Endodermal cell (in vitro differentiated cells): ENCODE measurements at regions not wholly inside any gene's neighbourhood (a gene's known extent, or its start where the extent isn't known, plus 50 kb on each side); places are given as distances from the start of the nearest gene placed in this dataset.

ENCODE experiments used
- DNase-seq: peaks from one replicate; pipeline ENCODE4 v3.0.0-alpha.2; 2017
- H3K27ac ChIP-seq: 2 replicates; pipeline ENCODE4 v1.5.1; 2013; ENCODE audit warnings: mild to moderate bottlenecking, low read depth, low read length, moderate library complexity
- H3K27me3 ChIP-seq: 2 replicates; pipeline ENCODE4 v1.6.1; 2013; ENCODE audit warnings: mild to moderate bottlenecking, low read length, moderate library complexity; ENCODE audit not compliant: insufficient read depth, control insufficient read depth, poor library complexity, severe bottlenecking
- H3K36me3 ChIP-seq: 2 replicates; pipeline ENCODE4 v1.7.0; 2013; ENCODE audit warnings: mild to moderate bottlenecking, low read length, moderate library complexity; ENCODE audit not compliant: control insufficient read depth, insufficient read depth
- H3K4me1 ChIP-seq: one replicate; pipeline ENCODE4 v1.7.0; 2013; ENCODE audit warnings: low read length; ENCODE audit not compliant: control insufficient read depth, insufficient read depth
- H3K4me3 ChIP-seq: 2 replicates; pipeline ENCODE4 v1.5.1; 2013; ENCODE audit warnings: mild to moderate bottlenecking, low read length, moderate library complexity
- H3K9ac ChIP-seq: 2 replicates; pipeline ENCODE4 v1.6.1; 2013; ENCODE audit warnings: mild to moderate bottlenecking, low read length, moderate library complexity; ENCODE audit not compliant: poor library complexity, severe bottlenecking; ENCODE audit errors: extremely low read depth
- H3K9me3 ChIP-seq: 2 replicates; pipeline ENCODE4 v1.6.1; 2013; ENCODE audit warnings: mild to moderate bottlenecking, low read length, moderate library complexity; ENCODE audit not compliant: control insufficient read depth
- H3K27ac Mint-ChIP-seq: 2 replicates; pipeline ENCODE4 v1.8.0; 2020; ENCODE audit warnings: mixed read lengths
- H3K27me3 Mint-ChIP-seq: 2 replicates; pipeline ENCODE4 v1.8.0; 2021; ENCODE audit warnings: mild to moderate bottlenecking, mixed read lengths; ENCODE audit not compliant: insufficient read depth
- H3K36me3 Mint-ChIP-seq: 2 replicates; pipeline ENCODE4 v1.8.0; 2020; ENCODE audit warnings: low read depth, mixed read lengths
- H3K4me1 Mint-ChIP-seq: 2 replicates; pipeline ENCODE4 v1.8.0; 2020; ENCODE audit warnings: mixed read lengths
- H3K4me3 Mint-ChIP-seq: 2 replicates; pipeline ENCODE4 v1.8.0; 2020; ENCODE audit warnings: mild to moderate bottlenecking, moderate library complexity, mixed read lengths
- H3K9me3 Mint-ChIP-seq: 2 replicates; pipeline ENCODE4 v1.8.0; 2020; ENCODE audit warnings: mild to moderate bottlenecking, mixed read lengths
- CTCF ChIP-seq: fragments of 200-600 bp; sonication (generic); conservative IDR thresholded peaks from 2 replicates; pipeline ENCODE4 v1.5.0; 2021; ENCODE audit warnings: antibody characterized with exemption, mild to moderate bottlenecking
- WGBS, 2 experiments: methylation state at CpG; one replicate each; pipeline versions ENCODE4 v1.1.5 to v1.1.7; 2013; ENCODE audit warnings: missing lambda C conversion rate in 2 of 2, mixed read lengths in 1 of 2; ENCODE audit not compliant: insufficient coverage in 1 of 2, insufficient read length in 1 of 2; 5-methylcytosine and 5-hydroxymethylcytosine counted together

- no peaks in the 10 kb centered on the region for H3K36me3 ChIP-seq
- no peaks in the 10 kb centered on the region for H3K9me3 ChIP-seq
- H3K4me1 Mint-ChIP-seq = peaks cover 8% of the 10 kb centered on the region
- peaks cover 1% of the 10 kb centered on the region for H3K27me3 Mint-ChIP-seq
- H3K27ac ChIP-seq = no peak overlapping the region
- H3K4me3 Mint-ChIP-seq = no peak overlapping the region
- no peak for TF ChIP-seq CTCF
- no peaks in the 10 kb centered on the region for H3K36me3 Mint-ChIP-seq
- 94 to 100% methylated on average over 3 to 4 of the region's 4 CpGs for WGBS, 2 experiments
- H3K4me1 ChIP-seq = peaks cover 9% of the 10 kb centered on the region
- no peaks in the 10 kb centered on the region for H3K27me3 ChIP-seq
- H3K4me3 ChIP-seq = no peak overlapping the region
- DNase-seq = no peak
- no peaks in the 10 kb centered on the region for H3K9me3 Mint-ChIP-seq
- no peak overlapping the region for H3K9ac ChIP-seq
- H3K27ac Mint-ChIP-seq = no peak overlapping the region
Measured at GRCh38 chr14:32015166-32015565, 61.9 kb upstream of the ARHGAP5 start.

- no peaks in the 10 kb centered on the region for H3K27me3 ChIP-seq
- no peak overlapping the region for H3K4me3 Mint-ChIP-seq
- H3K27me3 Mint-ChIP-seq = peaks cover 1% of the 10 kb centered on the region
Measured at GRCh38 chr14:32017587-32017986, 59.5 kb upstream of the ARHGAP5 start.

GRCh38 chr14:32018391-32019092, 58.6 kb upstream of the ARHGAP5 start:
- H3K9ac ChIP-seq = no peak overlapping the region
- no peaks in the 10 kb centered on the region for H3K9me3 Mint-ChIP-seq
- H3K4me3 Mint-ChIP-seq = no peak overlapping the region
- H3K27me3 ChIP-seq = no peaks in the 10 kb centered on the region
- H3K4me1 ChIP-seq = peaks cover 5% of the 10 kb centered on the region
- H3K9me3 ChIP-seq = no peaks in the 10 kb centered on the region
- TF ChIP-seq CTCF = no peak
- no peaks in the 10 kb centered on the region for H3K36me3 ChIP-seq
- no peak overlapping the region for H3K4me3 ChIP-seq
- no peak for DNase-seq
- 64 to 80% methylated on average over 2 to 3 of the region's 3 CpGs for WGBS, 2 experiments
- H3K27ac ChIP-seq = no peak overlapping the region
- H3K4me1 Mint-ChIP-seq = peaks cover 3% of the 10 kb centered on the region
- H3K27ac Mint-ChIP-seq = no peak overlapping the region
- no peaks in the 10 kb centered on the region for H3K27me3 Mint-ChIP-seq
- no peaks in the 10 kb centered on the region for H3K36me3 Mint-ChIP-seq

More at GRCh38 chr14:32017587-32017986, 59.5 kb upstream of the ARHGAP5 start:
- no peaks in the 10 kb centered on the region for H3K9me3 Mint-ChIP-seq
- no peaks in the 10 kb centered on the region for H3K36me3 ChIP-seq
- no peak overlapping the region for H3K9ac ChIP-seq
- H3K27ac Mint-ChIP-seq = no peak overlapping the region
- H3K36me3 Mint-ChIP-seq = no peaks in the 10 kb centered on the region
- TF ChIP-seq CTCF = no peak
- no peaks in the 10 kb centered on the region for H3K9me3 ChIP-seq
- DNase-seq = no peak
- no peak overlapping the region for H3K27ac ChIP-seq
- H3K4me1 ChIP-seq = peaks cover 5% of the 10 kb centered on the region
- no peak overlapping the region for H3K4me3 ChIP-seq
- peaks cover 3% of the 10 kb centered on the region for H3K4me1 Mint-ChIP-seq
